Inflammatory macrophage (primary cell): ENCODE measurements at regions not wholly inside any gene's neighbourhood (a gene's known extent, or its start where the extent isn't known, plus 50 kb on each side); places are given as distances from the start of the nearest gene placed in this dataset.

Experiments used
- DNase-seq, 2 donors: peaks; one replicate each; pipeline ENCODE4 v3.0.0-alpha.2; 2020 to 2022

DNA sequence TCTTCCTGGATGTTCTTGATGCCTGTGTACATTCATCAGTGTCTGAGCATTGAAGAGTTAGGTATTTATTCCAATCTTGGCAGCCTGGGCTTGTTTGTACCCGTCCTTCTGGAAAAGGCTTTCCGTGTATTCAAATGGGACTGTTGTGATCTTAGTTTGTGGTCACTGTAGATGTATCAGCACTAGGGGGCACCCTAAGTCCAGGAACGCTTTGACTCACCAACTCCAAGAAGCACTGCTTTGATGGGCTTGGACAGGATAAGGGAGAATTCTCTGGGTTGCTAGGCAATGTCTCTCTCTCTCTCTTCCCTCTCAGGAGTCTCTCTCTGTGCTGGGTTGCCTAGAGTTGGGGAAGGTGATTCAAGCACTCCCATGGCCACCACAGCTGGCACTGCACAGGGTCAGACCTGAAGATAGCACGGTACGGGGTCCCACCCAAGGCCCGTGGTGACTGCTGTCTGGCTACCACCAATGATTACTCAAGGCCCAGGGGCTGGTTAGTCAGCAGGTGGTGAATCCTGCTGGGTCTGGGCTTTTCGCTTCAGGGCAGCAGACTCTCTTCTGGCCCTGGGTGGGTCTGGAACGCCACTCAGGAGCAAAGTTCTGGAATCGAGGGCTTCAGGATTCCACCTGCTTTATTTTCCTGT, 211.1 kb upstream of the RGS6 start:
- DNase-seq = peak; percentile 46 to 64

GRCh38 chr14:71721791-71722190, 210.4 kb upstream of the RGS6 start:
- DNase-seq = peak in 1 of 2 donors; percentile 23

DNA sequence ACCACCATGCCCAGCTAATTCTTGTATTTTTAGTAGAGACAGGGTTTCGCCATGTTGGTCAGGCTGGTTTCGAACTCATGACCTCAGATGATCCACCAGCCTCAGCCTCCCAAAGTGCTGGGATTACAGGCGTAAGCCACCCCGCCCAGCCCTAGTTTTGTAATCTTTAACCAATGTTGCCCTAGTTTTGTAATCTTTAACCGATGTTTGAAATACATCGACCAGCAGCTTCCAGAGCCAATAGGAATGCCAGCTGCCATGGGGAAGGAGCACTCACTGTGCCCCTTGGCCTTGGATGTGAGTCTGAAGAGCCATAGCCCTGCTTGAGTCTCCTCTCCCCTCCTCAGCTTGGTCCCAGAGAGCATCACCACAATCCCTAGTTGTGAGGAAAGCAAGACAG, 209.3 kb upstream of the RGS6 start:
- DNase-seq = peak in 1 of 2 donors; percentile 17

- peak; percentile 47 to 57 for DNase-seq
Observed at GRCh38 chr14:71725922-71726579, 206.2 kb upstream of the RGS6 start.

GRCh38 chr14:71726580-71727021, 205.6 kb upstream of the RGS6 start:
- no peak for DNase-seq

DNA sequence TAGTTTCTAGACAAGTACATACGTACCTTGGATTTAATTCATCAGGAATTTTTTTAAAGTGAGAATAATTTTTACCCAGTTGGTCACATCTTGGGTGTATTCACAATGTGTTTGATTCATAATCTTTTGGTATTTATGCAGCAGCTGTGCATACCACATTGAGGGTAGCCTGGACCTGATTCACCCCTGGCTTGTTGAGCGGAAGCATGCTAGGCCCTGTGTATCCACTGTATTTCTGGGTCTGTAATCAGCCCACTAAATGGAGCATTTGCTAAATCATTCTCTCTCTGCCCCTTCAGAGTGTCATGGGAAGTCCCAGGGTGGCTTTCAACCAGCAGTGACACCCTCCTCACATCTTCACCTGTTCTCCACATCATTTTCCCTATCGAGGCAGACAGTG, 203.8 kb upstream of the RGS6 start:
- no peak for DNase-seq

GRCh38 chr14:71729596-71729995, 202.6 kb upstream of the RGS6 start:
- no peak for DNase-seq

GRCh38 chr14:71730471-71730870, 201.8 kb upstream of the RGS6 start:
- no peak for DNase-seq

GRCh38 chr14:71731096-71731495, 201.1 kb upstream of the RGS6 start:
- no peak for DNase-seq

DNA sequence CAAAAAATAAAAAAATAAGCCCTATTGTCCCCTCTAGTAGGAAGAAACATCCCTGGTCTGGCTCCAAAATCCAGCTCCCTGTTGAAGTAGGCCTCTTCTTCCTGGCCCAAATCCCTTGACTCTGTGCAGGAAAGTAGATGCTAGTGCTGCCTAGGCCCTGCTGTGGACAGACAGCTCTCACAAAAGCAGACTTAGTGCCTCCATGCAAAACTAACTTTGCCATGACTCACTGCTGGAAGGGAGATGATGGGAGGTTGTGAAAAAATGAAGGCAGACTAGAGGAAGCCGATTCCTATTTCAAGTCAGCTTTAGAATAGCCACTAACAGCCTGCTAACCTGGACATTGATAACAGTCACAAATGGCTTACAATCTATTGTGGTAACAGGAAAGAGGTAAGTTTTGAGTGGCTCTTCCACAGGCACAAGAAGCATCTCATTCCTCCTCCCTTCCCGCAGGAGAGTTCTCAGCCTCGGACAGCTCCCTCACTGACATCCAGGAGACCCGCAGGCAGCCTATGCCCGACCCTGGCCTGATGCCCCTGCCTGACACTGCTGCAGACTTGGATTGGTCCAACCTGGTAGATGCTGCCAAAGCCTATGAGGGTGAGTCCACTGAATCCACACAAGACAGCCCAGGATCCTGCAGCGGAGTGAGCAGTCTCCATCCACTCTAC, 198.9 kb upstream of the RGS6 start:
- no peak for DNase-seq

- DNase-seq = no peak
Observed at GRCh38 chr14:71734076-71734475, 198.2 kb upstream of the RGS6 start.

- no peak for DNase-seq
Observed at GRCh38 chr14:71734885-71735284, 197.3 kb upstream of the RGS6 start.

DNA sequence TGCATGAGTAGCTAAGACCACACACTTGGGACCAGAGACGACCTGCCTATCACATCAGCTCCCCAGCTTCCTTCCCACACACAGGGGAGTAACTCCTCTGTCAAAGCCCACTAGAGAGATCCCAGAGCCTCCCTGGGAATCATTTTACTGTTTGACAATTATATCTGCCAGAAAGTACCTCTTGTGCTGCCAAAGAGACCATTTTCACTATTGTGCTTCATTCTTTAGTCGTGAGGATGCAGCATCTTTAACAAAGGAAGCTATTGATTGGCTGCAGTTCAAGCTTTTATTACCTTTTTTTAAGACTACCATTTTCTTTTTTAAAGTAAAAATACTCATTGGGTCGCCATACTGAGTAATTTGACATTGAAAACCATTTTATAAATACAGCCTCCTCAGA, 194.5 kb upstream of the RGS6 start:
- no peak for DNase-seq

DNA sequence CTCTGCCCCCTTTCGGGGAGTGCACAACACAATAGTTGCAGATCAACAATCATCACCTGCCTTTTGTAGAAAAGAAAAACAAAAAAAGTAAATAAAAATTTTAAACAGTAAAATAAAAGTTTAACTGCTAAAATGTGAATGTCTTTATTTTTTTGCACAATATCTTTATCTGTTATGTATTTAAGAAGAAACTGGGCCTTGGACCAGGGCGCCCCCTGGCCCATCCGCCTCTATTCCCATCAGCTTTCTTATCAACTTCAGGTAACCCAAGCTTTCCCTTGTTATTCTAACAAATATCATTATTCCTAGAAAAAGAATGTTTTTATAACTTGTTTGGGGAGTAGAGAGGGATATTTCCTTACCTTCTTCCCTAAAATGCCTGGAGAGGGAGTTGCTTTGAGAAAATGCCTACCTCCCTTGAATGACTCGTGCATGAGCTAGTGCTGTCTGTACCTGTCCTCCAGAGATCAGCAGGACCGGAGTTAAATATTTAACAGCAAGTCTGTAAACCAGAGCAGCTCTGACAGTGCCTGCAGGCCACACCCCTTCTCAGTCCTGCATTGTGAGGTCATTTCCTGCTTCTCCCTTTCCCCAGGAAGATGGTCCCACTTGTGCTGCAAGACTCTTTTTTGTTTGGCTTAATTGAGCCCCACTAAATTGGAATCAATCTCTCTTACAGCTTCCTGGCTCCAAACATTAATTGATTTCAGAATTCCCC, 192.8 kb upstream of the RGS6 start:
- no peak for DNase-seq

DNA sequence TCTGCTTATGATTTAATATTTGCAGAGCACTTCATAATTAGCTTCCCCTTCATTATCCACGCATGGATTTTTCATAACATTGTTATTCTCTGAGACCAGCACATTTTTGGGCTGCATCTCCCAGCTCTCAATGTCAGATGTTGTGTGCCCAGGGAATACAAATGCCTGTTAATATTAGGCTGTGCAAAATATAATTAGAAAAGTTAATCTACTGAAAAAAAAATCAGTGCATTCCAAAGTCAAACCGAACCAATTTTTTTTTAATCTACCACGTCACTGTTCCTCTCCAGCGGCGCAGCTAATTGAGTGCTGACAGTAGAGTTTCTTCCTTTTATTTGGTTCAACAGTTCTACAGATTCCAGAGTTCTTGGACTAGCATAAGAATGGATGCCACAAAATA, 191.0 kb upstream of the RGS6 start:
- no peak for DNase-seq

- DNase-seq = no peak
Observed at GRCh38 chr14:71742485-71742884, 189.7 kb upstream of the RGS6 start.

- DNase-seq = no peak
Observed at GRCh38 chr14:71745072-71745471, 187.2 kb upstream of the RGS6 start.

GRCh38 chr14:71748196-71748595, 184.0 kb upstream of the RGS6 start:
- DNase-seq = no peak

DNA sequence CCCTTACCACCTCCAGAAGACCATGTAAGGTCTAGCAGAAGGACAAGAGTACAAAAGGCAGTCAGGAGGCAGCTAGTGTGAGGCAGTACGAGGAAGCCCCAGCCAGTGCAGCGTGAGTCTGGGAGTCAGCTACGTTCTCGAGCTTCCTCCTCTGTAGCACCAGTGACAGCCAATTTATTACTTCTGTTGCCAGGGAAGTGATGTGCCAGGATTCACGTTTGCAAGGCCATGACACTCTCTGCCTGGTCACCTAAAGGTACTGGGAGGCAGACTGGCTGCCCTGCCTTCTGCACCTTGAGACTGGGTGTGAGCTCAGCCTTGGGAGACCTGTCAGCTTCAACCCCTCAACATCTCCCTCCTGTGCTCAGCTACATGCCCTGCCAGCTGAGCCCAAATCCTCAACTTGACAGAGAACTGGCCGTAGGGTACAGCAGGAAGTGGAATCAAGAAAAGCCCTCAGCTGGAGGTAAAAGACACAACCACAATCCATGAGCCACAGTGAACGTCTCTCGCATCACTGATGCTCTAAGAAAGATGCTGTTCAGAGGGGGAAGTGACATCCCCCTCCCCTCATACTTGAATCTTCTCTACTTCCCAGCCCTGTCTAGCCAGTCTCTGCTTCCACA, 182.5 kb upstream of the RGS6 start:
- peak; percentile 2 to 34 for DNase-seq

- DNase-seq = no peak
Observed at GRCh38 chr14:71751264-71751663, 181.0 kb upstream of the RGS6 start.

DNA sequence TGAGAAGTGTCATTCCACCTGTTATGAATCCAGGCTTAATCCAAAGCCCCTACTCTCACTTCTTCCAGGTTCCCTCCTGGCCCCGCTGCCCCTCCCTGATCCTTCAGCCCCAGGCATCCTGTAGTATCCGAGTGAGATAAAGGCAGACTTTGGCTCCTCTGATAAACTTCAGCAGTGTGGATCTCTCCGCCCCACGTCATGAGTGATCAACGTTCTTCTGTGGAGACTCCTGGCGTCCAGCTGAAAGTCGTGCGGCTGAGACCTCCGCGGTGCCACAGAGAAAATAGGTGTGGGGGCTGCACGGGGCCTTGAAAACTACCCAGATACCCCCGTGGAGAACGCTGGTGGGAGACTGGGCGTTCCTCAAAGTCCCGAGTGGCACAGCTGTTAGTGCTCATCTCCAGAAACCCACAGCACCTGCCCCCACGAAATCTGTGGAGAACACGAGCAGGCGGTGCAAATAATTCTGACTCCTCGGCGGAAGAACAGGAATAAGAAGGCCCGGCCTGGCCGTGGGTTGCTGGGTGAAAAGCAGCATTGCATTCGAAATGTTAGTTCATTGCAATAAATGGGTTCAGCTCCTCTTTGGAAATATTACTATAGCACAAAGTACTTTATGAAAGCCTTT, 180.0 kb upstream of the RGS6 start:
- no peak for DNase-seq

DNA sequence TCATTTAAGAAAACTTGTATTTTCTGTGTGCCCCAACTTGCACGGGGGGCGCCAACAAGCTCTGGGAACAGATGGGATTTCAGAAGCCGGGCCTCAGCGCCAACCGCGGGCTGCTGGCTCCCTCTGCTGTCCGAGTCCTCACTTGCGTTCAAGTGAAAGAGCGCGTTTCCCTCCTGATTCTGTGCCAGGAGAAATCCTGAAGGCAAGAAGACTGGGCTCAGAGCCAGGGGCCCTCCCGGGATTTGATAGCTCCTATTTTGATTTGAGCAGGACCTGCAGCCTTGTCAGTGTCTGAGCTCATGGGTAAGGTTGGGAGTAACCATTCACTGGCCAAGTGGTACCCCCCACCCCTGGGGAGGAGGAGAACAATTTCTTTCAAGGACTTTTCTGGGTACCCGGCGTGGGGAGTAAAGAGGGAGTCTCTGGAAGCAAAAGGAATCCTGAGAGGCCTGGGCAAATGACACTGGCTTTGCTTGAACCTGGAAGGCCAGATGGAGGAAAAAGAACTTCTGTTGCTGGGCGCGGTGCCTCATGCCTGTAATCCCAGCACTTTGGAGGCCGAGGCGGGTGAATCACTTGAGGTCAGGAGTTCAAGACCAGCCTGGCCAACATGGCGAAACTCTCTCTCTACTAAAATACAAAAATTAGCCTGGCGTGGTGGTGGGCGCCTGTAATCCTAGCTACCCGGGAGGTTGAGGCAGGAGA, 179.0 kb upstream of the RGS6 start:
- DNase-seq = peak; percentile 63 to 71
